ENCODE measurements at regions not wholly inside any gene's neighbourhood (a gene's known extent, or its start where the extent isn't known, plus 50 kb on each side); places are given as distances from the start of the nearest gene placed in this dataset.
"Not testable (repeated sequence)": the region's sequence is repeated elsewhere in the genome, so short reads cannot be mapped to it uniquely, and the experiment has no call there.

- no peak for DNase-seq (ENCODE audit: low read depth)
- no peak overlapping the region for H3K4me3 ChIP-seq (ENCODE audit: low read depth, low read length)
Observed at GRCh38 chr10:23540401-23541030, 101.6 kb downstream of the OTUD1 start.

- H3K4me3 ChIP-seq (ENCODE audit: low read depth, low read length), result no peak overlapping the region
- no peak for DNase-seq (ENCODE audit: low read depth)
Observed at GRCh38 chr10:23543691-23544380, 105.0 kb downstream of the OTUD1 start.

- not testable (repeated sequence) for DNase-seq (ENCODE audit: low read depth); H3K4me3 ChIP-seq (ENCODE audit: low read depth, low read length)
Observed at GRCh38 chr10:23545866-23546265, 107.0 kb downstream of the OTUD1 start.

- H3K4me3 ChIP-seq (ENCODE audit: low read depth, low read length), result no peak overlapping the region
- DNase-seq (ENCODE audit: low read depth), result peak; percentile 10
Observed at GRCh38 chr10:23556727-23557440, 118.0 kb downstream of the OTUD1 start.

- H3K4me3 ChIP-seq (ENCODE audit: low read depth, low read length), result no peak overlapping the region
- DNase-seq (ENCODE audit: low read depth), result no peak
Observed at GRCh38 chr10:23557777-23558176, 118.9 kb downstream of the OTUD1 start.

- H3K4me3 ChIP-seq (ENCODE audit: low read depth, low read length), result no peak overlapping the region
- no peak for DNase-seq (ENCODE audit: low read depth)
Observed at GRCh38 chr10:23558361-23558799, 119.5 kb downstream of the OTUD1 start.

GRCh38 chr10:23568996-23569395 lies 130.1 kb downstream of the OTUD1 start:
- H3K4me3 ChIP-seq (ENCODE audit: low read depth, low read length), result no peak overlapping the region
- DNase-seq (ENCODE audit: low read depth), result no peak

- DNase-seq (ENCODE audit: low read depth), result no peak
- H3K4me3 ChIP-seq (ENCODE audit: low read depth, low read length), result no peak overlapping the region
Observed at GRCh38 chr10:23571884-23572283, 133.0 kb downstream of the OTUD1 start.

GRCh38 chr10:23581906-23582450 lies 143.1 kb downstream of the OTUD1 start:
- no peak overlapping the region for H3K4me3 ChIP-seq (ENCODE audit: low read depth, low read length)
- no peak for DNase-seq (ENCODE audit: low read depth)

- H3K4me3 ChIP-seq (ENCODE audit: low read depth, low read length), result no peak overlapping the region
- no peak for DNase-seq (ENCODE audit: low read depth)
Observed at GRCh38 chr10:23584396-23584795, 145.5 kb downstream of the OTUD1 start.

GRCh38 chr10:23585186-23585585 lies 146.3 kb downstream of the OTUD1 start:
- H3K4me3 ChIP-seq (ENCODE audit: low read depth, low read length), result no peak overlapping the region
- no peak for DNase-seq (ENCODE audit: low read depth)

- no peak overlapping the region for H3K4me3 ChIP-seq (ENCODE audit: low read depth, low read length)
- DNase-seq (ENCODE audit: low read depth), result no peak
Observed at GRCh38 chr10:23585666-23586065, 146.8 kb downstream of the OTUD1 start.

- not testable (repeated sequence) for H3K4me3 ChIP-seq (ENCODE audit: low read depth, low read length); DNase-seq (ENCODE audit: low read depth)
Observed at GRCh38 chr10:23595278-23595677, 156.4 kb downstream of the OTUD1 start.

- DNase-seq (ENCODE audit: low read depth), result no peak
- no peak overlapping the region for H3K4me3 ChIP-seq (ENCODE audit: low read depth, low read length)
Observed at GRCh38 chr10:23604613-23605012, 165.7 kb downstream of the OTUD1 start.

GRCh38 chr10:23606456-23606855 lies 167.6 kb downstream of the OTUD1 start:
- H3K4me3 ChIP-seq (ENCODE audit: low read depth, low read length), result no peak overlapping the region
- DNase-seq (ENCODE audit: low read depth), result no peak

GRCh38 chr10:23608926-23609325 lies 170.1 kb downstream of the OTUD1 start:
- DNase-seq (ENCODE audit: low read depth), result no peak
- H3K4me3 ChIP-seq (ENCODE audit: low read depth, low read length), result no peak overlapping the region

GRCh38 chr10:23610626-23611307 lies 171.9 kb downstream of the OTUD1 start:
- DNase-seq (ENCODE audit: low read depth), result no peak
- no peak overlapping the region for H3K4me3 ChIP-seq (ENCODE audit: low read depth, low read length)

- no peak for DNase-seq (ENCODE audit: low read depth)
Observed at GRCh38 chr10:23611308-23612029, 172.6 kb downstream of the OTUD1 start.

GRCh38 chr10:23613900-23614299 lies 175.0 kb downstream of the OTUD1 start:
- H3K4me3 ChIP-seq (ENCODE audit: low read depth, low read length), result no peak overlapping the region
- DNase-seq (ENCODE audit: low read depth), result no peak

More at GRCh38 chr10:23611308-23612029, 172.6 kb downstream of the OTUD1 start:
- H3K4me3 ChIP-seq (ENCODE audit: low read depth, low read length), result no peak overlapping the region
